Mesenchymal stem cell (in vitro differentiated cells and primary cell): ENCODE measurements at regions not wholly inside any gene's neighbourhood (a gene's known extent, or its start where the extent isn't known, plus 50 kb on each side); places are given as distances from the start of the nearest gene placed in this dataset.

Experiments used
- DNase-seq: peaks from one replicate; pipeline ENCODE4 v3.0.0-alpha.2; 2013
- H2AFZ ChIP-seq: one replicate; pipeline ENCODE4 v1.6.1; 2013; ENCODE audit warnings: low read depth, mild to moderate bottlenecking, control low read depth, inconsistent platforms, low read length, moderate library complexity
- H2AK5ac ChIP-seq: 2 replicates; pipeline ENCODE4 v1.6.1; 2013; ENCODE audit warnings: low read length, moderate library complexity, mild to moderate bottlenecking, inconsistent platforms; ENCODE audit not compliant: severe bottlenecking
- H2BK120ac ChIP-seq: one replicate; pipeline ENCODE4 v1.6.1; 2013; ENCODE audit warnings: low read depth, mild to moderate bottlenecking, inconsistent platforms, low read length, moderate library complexity
- H2BK12ac ChIP-seq, 2 experiments: one replicate each; pipeline ENCODE4 v1.6.1; 2013; ENCODE audit warnings: inconsistent platforms in 2 of 2, low read length in 2 of 2, mild to moderate bottlenecking in 2 of 2, moderate library complexity in 2 of 2, control low read depth in 1 of 2
- H2BK15ac ChIP-seq: one replicate; pipeline ENCODE4 v1.6.1; 2013; ENCODE audit warnings: mild to moderate bottlenecking, low read depth, inconsistent platforms; ENCODE audit not compliant: poor library complexity, severe bottlenecking
- H2BK5ac ChIP-seq: 2 replicates; pipeline ENCODE4 v1.6.1; 2013; ENCODE audit warnings: low read depth, mild to moderate bottlenecking, low read length, control low read depth, inconsistent platforms; ENCODE audit not compliant: poor library complexity, severe bottlenecking
- H3K14ac ChIP-seq, 2 experiments: one replicate each; pipeline ENCODE4 v1.6.1; 2013; ENCODE audit warnings: inconsistent platforms in 2 of 2, low read length in 2 of 2, control low read depth in 1 of 2, mild to moderate bottlenecking in 1 of 2, moderate library complexity in 1 of 2
- H3K18ac ChIP-seq, 2 experiments: one replicate each; pipeline ENCODE4 v1.6.1; 2013; ENCODE audit warnings: inconsistent platforms in 2 of 2, low read length in 2 of 2, control low read depth in 1 of 2, low read depth in 1 of 2, mild to moderate bottlenecking in 1 of 2
- H3K23ac ChIP-seq, 2 experiments: one replicate each; pipeline ENCODE4 v1.6.1; 2013; ENCODE audit warnings: inconsistent platforms in 2 of 2, low read length in 2 of 2, mild to moderate bottlenecking in 2 of 2, moderate library complexity in 2 of 2, control low read depth in 1 of 2
- H3K27ac ChIP-seq: 2 replicates; pipeline ENCODE4 v1.5.1; 2013; ENCODE audit warnings: mild to moderate bottlenecking, moderate library complexity, low read length, control low read depth, inconsistent platforms; ENCODE audit not compliant: poor library complexity, severe bottlenecking
- H3K27me3 ChIP-seq, 2 experiments: 2 replicates each; pipeline versions ENCODE4 v1.6.1 to v1.7.0; 2013; ENCODE audit warnings: low read length in 2 of 2, mild to moderate bottlenecking in 2 of 2, moderate library complexity in 2 of 2, control low read depth in 1 of 2, inconsistent platforms in 1 of 2; ENCODE audit not compliant: control insufficient read depth in 1 of 2, insufficient read depth in 1 of 2
- H3K36me3 ChIP-seq, 2 experiments: 2 replicates each; pipeline versions ENCODE4 v1.6.1 to v1.7.0; 2013; ENCODE audit warnings: low read length in 2 of 2, control low read depth in 1 of 2, inconsistent platforms in 1 of 2, low read depth in 1 of 2, mild to moderate bottlenecking in 1 of 2; ENCODE audit not compliant: insufficient read depth in 2 of 2, control insufficient read depth in 1 of 2
- H3K4ac ChIP-seq, 2 experiments: one replicate each; pipeline ENCODE4 v1.6.1; 2013; ENCODE audit warnings: inconsistent platforms in 2 of 2, low read length in 2 of 2, mild to moderate bottlenecking in 2 of 2, moderate library complexity in 2 of 2, control low read depth in 1 of 2, low read depth in 1 of 2
- H3K4me1 ChIP-seq: 2 replicates; pipeline ENCODE4 v1.6.1; 2013; ENCODE audit warnings: low read depth, low read length, control low read depth; ENCODE audit not compliant: control insufficient read depth, insufficient read depth
- H3K4me2 ChIP-seq: 2 replicates; pipeline ENCODE4 v1.6.1; 2013; ENCODE audit warnings: low read length, mild to moderate bottlenecking, inconsistent platforms; ENCODE audit not compliant: poor library complexity, severe bottlenecking
- H3K4me3 ChIP-seq, 2 experiments: 2 replicates each; pipeline versions ENCODE4 v1.5.1 to v1.7.0; 2013; ENCODE audit warnings: low read length in 2 of 2, mild to moderate bottlenecking in 2 of 2, control low read depth in 1 of 2, low read depth in 1 of 2; ENCODE audit not compliant: insufficient read depth in 1 of 2
- H3K79me1 ChIP-seq: replicated peaks from 2 replicates; pipeline ENCODE4 v1.6.1; 2013; ENCODE audit warnings: mild to moderate bottlenecking, control low read depth, low read length, inconsistent platforms; ENCODE audit not compliant: poor library complexity, severe bottlenecking
- H3K9ac ChIP-seq: 2 replicates; pipeline ENCODE4 v1.7.0; 2013; ENCODE audit warnings: mild to moderate bottlenecking, low read length, moderate library complexity
- H3K9me3 ChIP-seq: 2 replicates; pipeline ENCODE4 v1.7.0; 2013; ENCODE audit warnings: mild to moderate bottlenecking, low read length; ENCODE audit not compliant: control insufficient read depth
- H4K8ac ChIP-seq: one replicate; pipeline ENCODE4 v1.6.1; 2013; ENCODE audit warnings: inconsistent platforms, mild to moderate bottlenecking, low read length, moderate library complexity
- H4K91ac ChIP-seq: one replicate; pipeline ENCODE4 v1.6.1; 2013; ENCODE audit warnings: mild to moderate bottlenecking, low read length, inconsistent platforms
- WGBS: methylation state at CpG from one replicate; pipeline ENCODE4 v1.1.7; 2013; ENCODE audit warnings: mixed read lengths; 5-methylcytosine and 5-hydroxymethylcytosine counted together

- H4K8ac ChIP-seq: no peak overlapping the region
- no peak overlapping the region for H3K18ac ChIP-seq
These were observed 346.1 kb upstream of the DDI1 start for GRCh38 chr11:103690356-103690755.

GRCh38 chr11:103696123-103696522 is 340.3 kb upstream of the DDI1 start:
- H3K4ac ChIP-seq: no peak overlapping the region
- no peak overlapping the region for H4K91ac ChIP-seq
- no peak overlapping the region for H2BK120ac ChIP-seq
- H3K27me3 ChIP-seq: no peaks in the 10 kb centered on the region
- no peak overlapping the region for H3K4me3 ChIP-seq
- H3K9ac ChIP-seq: no peak overlapping the region
- no peak overlapping the region for H3K4me2 ChIP-seq
- no peak overlapping the region for H3K14ac ChIP-seq
- H2BK5ac ChIP-seq: no peak overlapping the region
- no peaks in the 10 kb centered on the region for H3K9me3 ChIP-seq
- no peaks in the 10 kb centered on the region for H3K79me1 ChIP-seq
- no peak overlapping the region for H3K18ac ChIP-seq
- H2BK15ac ChIP-seq: no peak overlapping the region
- no peak for DNase-seq
- H3K4me1 ChIP-seq: no peaks in the 10 kb centered on the region
- no peak overlapping the region for H2BK12ac ChIP-seq
- H2AK5ac ChIP-seq: no peak overlapping the region
- H3K27ac ChIP-seq: no peak overlapping the region
- no peak overlapping the region for H4K8ac ChIP-seq
- no peak overlapping the region for H3K23ac ChIP-seq
- H2AFZ ChIP-seq: no peak overlapping the region
- no peaks in the 10 kb centered on the region for H3K36me3 ChIP-seq

More at GRCh38 chr11:103690356-103690755, 346.1 kb upstream of the DDI1 start:
- Histone ChIP-seq H2BK15ac (no peak overlapping the region), H3K79me1 (no peaks in the 10 kb centered on the region), H2AFZ (no peak overlapping the region), H2BK12ac (no peak overlapping the region), H3K36me3 (no peaks in the 10 kb centered on the region), H3K4me2 (no peak overlapping the region), H3K27me3 (no peaks in the 10 kb centered on the region), H2BK5ac (no peak overlapping the region), H3K9ac (no peak overlapping the region), H3K9me3 (peaks cover 7% of the 10 kb centered on the region), H3K4me3 (no peak overlapping the region), H4K91ac (no peak overlapping the region), H2AK5ac (no peak overlapping the region), H3K4ac (no peak overlapping the region), H3K4me1 (no peaks in the 10 kb centered on the region), H3K14ac (no peak overlapping the region), H3K23ac (no peak overlapping the region), H3K27ac (no peak overlapping the region), H2BK120ac (no peak overlapping the region)
- DNase-seq: no peak
- WGBS: 50% methylated on average over 1 of the region's 1 CpG

GRCh38 chr11:103699216-103699615 is 337.2 kb upstream of the DDI1 start:
- WGBS: 93% methylated on average over 2 of the region's 3 CpGs
- H2BK12ac ChIP-seq: no peak overlapping the region
- H4K91ac ChIP-seq: no peak overlapping the region
- no peak overlapping the region for H2BK15ac ChIP-seq
- H3K36me3 ChIP-seq: no peaks in the 10 kb centered on the region
- H2BK120ac ChIP-seq: no peak overlapping the region
- H3K9ac ChIP-seq: no peak overlapping the region
- DNase-seq: no peak
- H2AK5ac ChIP-seq: no peak overlapping the region
- H2BK5ac ChIP-seq: no peak overlapping the region
- no peaks in the 10 kb centered on the region for H3K27me3 ChIP-seq
- H4K8ac ChIP-seq: no peak overlapping the region
- H2AFZ ChIP-seq: no peak overlapping the region
- H3K4me3 ChIP-seq: no peak overlapping the region
- no peaks in the 10 kb centered on the region for H3K4me1 ChIP-seq
- H3K4ac ChIP-seq: no peak overlapping the region
- no peak overlapping the region for H3K14ac ChIP-seq
- H3K79me1 ChIP-seq: no peaks in the 10 kb centered on the region
- H3K4me2 ChIP-seq: no peak overlapping the region
- H3K18ac ChIP-seq: no peak overlapping the region
- H3K23ac ChIP-seq: no peak overlapping the region
- no peak overlapping the region for H3K27ac ChIP-seq
- H3K9me3 ChIP-seq: no peaks in the 10 kb centered on the region

GRCh38 chr11:103699656-103700055 is 336.8 kb upstream of the DDI1 start:
- Histone ChIP-seq H3K9ac (no peak overlapping the region), H4K8ac (no peak overlapping the region), H3K18ac (no peak overlapping the region), H3K27me3 (no peaks in the 10 kb centered on the region), H3K4me3 (no peak overlapping the region), H3K4ac (no peak overlapping the region), H3K79me1 (no peaks in the 10 kb centered on the region), H2BK15ac (no peak overlapping the region), H3K4me2 (no peak overlapping the region), H2AK5ac (no peak overlapping the region), H3K23ac (no peak overlapping the region), H2BK5ac (no peak overlapping the region), H3K27ac (no peak overlapping the region), H4K91ac (no peak overlapping the region), H3K4me1 (no peaks in the 10 kb centered on the region), H3K36me3 (no peaks in the 10 kb centered on the region), H3K14ac (no peak overlapping the region), H2BK12ac (no peak overlapping the region), H3K9me3 (no peaks in the 10 kb centered on the region), H2AFZ (no peak overlapping the region), H2BK120ac (no peak overlapping the region)
- DNase-seq: no peak
- 100% methylated on average over 1 of the region's 1 CpG for WGBS
